ENCODE measurements at regions not wholly inside any gene's neighbourhood (a gene's known extent, or its start where the extent isn't known, plus 50 kb on each side); places are given as distances from the start of the nearest gene placed in this dataset.
"Not testable (repeated sequence)": the region's sequence is repeated elsewhere in the genome, so short reads cannot be mapped to it uniquely, and the experiment has no call there.

DNA sequence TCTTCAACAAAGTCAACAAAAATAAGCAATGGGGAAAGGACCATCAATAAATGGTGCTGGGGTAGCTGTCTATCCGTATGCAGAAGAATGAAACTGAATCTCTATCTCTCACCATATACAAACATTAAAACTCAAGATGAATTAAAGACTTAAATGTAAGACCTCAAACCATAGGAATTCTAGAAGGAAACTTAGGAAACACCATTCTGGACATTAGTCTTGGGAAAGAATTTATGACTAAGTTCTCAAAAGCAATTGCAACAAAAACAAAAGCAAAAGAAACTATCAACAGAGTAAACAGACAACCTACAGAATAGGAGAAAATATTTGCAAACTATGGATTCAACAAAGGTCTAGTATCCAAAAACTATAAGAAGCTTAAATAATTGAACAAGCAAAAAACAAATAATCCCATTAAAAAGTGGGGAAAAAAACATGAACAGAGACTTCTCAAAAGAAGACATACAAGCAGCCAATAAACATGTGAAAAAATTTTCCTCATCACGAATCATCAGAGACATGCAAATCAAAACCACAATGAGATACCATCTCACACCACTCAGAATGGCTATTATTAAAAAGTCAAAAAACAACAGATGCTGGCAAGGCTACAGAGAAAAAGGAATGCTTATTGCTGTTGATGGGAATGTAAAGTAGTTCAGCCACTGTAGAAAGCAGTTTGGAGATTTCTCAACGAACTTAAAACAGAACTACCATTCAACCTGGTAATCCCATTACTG lies 266.1 kb upstream of the DAAM1 start:
- not testable (repeated sequence) for TF ChIP-seq POLR2A (IDR thresholded peaks at IDR 0.05)
- TF ChIP-seq, protein P1, sequence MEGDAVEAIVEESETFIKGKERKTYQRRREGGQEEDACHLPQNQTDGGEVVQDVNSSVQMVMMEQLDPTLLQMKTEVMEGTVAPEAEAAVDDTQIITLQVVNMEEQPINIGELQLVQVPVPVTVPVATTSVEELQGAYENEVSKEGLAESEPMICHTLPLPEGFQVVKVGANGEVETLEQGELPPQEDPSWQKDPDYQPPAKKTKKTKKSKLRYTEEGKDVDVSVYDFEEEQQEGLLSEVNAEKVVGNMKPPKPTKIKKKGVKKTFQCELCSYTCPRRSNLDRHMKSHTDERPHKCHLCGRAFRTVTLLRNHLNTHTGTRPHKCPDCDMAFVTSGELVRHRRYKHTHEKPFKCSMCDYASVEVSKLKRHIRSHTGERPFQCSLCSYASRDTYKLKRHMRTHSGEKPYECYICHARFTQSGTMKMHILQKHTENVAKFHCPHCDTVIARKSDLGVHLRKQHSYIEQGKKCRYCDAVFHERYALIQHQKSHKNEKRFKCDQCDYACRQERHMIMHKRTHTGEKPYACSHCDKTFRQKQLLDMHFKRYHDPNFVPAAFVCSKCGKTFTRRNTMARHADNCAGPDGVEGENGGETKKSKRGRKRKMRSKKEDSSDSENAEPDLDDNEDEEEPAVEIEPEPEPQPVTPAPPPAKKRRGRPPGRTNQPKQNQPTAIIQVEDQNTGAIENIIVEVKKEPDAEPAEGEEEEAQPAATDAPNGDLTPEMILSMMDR (IDR thresholded peaks at IDR 0.05 in 4 of 5, conservative IDR thresholded peaks at IDR 0.05 in 1 of 5): not testable (repeated sequence)

All from gastrocnemius medialis (tissue), 4 donors.